GM21717 (cell line): ENCODE measurements at regions not wholly inside any gene's neighbourhood (a gene's known extent, or its start where the extent isn't known, plus 50 kb on each side); places are given as distances from the start of the nearest gene placed in this dataset.
"Not testable (repeated sequence)": the region's sequence is repeated elsewhere in the genome, so short reads cannot be mapped to it uniquely, and the experiment has no call there.

Source experiments
- ATAC-seq: cut with Tn5 transposase; IDR thresholded peaks from one replicate; pipeline ENCODE4 v1.9.1; 2021; ENCODE audit warnings: mild to moderate bottlenecking, moderate library complexity; ENCODE audit not compliant: unreplicated experiment

GRCh38 chr4:170243662-170244288, 154.0 kb upstream of the AADAT start:
- no peak for ATAC-seq

DNA sequence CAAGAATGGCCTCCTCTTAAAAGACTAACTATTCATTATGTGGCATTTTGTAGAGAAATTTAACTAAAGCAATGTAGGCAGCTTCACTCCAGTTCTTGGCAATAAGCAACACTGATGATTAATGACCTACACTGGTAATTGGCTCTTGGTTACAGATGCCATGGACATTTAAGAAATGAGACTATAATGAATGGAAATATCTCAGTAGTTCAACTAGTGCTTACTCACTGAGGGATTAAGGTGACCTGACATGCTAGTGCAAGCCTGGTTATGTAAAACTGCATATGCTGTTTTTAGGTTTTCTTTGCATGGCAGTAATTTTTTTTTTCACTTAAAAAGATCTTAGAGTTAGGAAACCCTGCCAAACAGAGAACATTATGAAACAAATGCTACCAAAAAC, 152.7 kb upstream of the AADAT start:
- no peak for ATAC-seq

- ATAC-seq = no peak
These were observed 145.0 kb upstream of the AADAT start for GRCh38 chr4:170234800-170235199.

GRCh38 chr4:170231377-170231776, 141.6 kb upstream of the AADAT start:
- no peak for ATAC-seq

GRCh38 chr4:170230242-170230641, 140.5 kb upstream of the AADAT start:
- no peak for ATAC-seq

DNA sequence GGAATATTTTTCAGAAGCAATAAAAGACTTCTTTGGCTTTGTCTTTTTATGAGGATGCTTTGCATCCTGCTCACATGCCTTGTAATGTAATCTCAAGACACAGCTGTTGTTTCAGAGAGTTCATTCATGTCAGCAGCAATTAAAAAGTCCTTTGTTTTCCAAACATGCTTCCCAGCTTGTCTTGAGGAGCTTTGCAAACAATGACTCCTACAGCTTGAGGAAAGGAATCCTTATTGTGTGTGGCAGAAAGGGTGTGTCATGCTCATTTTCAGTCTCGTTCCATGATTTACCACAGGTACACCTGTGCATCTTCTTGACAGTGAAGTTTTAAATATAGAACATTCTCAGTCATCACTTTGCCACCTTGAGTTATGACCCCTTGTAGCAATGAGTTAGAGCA, 139.2 kb upstream of the AADAT start:
- no peak for ATAC-seq

DNA sequence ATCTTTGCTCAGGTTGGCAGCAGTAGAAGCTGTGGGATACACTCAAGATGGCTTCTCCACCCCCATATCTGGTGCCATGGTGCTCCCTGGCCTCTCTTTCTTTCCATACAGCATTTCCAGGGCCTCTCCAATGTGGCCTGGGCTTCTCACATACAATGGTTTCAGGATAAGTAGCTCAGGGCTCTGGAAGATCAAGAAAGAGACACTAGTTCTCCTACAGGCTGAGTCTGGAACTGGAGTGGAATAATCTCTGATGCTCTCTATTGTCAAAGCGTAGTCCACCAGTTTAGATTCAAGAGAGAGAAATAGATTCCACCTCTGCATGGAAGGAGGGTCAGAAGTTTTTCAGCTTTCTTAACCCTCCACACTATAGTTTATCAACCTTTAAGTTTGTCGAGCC, 138.2 kb upstream of the AADAT start:
- ATAC-seq = no peak

GRCh38 chr4:170226288-170226687, 136.5 kb upstream of the AADAT start:
- ATAC-seq = no peak

DNA sequence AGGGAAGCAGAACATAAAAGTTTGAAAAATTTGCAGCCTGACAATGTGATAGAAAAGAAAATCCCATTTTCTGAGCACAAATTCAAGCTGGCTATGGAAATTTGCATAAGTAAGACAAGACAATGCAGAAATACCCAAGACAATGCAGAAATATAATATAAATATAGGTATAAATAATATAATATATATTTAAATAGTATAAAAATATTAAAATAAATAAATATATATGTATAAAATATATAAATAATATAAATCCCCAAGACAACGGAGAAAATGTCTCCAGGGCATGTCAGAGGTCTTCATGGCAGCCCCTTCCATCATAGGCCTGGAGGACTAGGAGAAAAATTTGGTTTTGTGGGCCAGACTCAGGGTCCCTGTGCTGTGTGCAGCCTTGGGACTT, 125.0 kb upstream of the AADAT start:
- ATAC-seq = no peak

GRCh38 chr4:170214101-170214500, 124.3 kb upstream of the AADAT start:
- no peak for ATAC-seq

DNA sequence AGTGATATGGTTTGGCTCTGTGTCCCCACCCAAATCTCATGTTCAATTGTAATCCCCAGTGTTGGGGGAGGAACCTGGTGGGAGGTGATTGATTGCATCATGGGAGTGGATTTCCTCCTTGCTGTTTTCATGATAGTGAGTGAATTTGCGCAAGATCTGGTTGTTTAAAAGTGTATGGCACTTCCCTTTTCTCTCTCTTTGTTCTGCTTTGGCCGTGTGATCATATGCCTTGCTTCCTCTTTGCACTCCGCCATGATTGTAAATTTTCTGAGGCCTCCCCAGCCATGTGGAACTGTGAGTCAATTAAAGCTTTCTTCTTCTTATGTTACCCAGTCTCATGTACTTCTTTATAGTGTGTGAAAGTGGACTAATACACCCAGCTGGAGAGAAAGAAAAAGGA, 113.0 kb upstream of the AADAT start:
- ATAC-seq = no peak

DNA sequence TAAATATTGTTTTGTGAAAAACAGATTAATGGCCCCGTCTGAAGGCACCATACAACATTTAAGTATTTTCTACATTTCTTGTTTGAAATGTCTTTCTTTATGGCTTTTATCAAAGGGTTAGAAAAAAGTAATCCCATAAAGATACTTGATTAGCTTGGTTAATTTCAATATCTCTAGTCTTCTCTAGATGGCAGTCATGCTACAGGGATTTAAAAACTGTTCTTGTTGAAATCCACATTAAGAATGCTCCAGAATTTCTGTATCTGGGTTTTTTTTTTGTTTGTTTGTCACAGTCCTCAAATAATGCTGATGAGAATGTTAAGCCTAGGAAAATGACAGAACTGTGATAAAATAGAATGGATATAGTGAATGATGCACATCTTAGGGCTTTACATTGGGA, 109.0 kb upstream of the AADAT start:
- no peak for ATAC-seq

DNA sequence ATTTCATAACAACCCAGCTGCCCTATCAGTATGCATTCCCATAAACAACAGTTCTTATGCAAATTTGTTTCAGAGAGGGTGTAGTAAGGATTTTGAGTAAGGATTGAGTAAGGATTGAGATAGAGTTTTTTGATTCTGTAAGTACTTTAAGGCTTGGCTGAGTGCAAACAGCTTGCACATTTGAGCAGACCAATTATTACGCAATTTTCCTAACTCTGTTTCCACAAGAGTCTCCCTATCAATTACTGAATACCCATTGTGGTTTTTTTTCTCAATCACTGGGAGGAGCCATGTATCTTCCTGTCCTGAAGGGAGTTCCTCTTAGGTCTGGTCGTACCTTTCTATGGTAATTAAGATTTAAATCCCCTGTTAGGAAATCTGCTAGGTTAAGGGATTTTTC, 105.0 kb upstream of the AADAT start:
- not testable (repeated sequence) for ATAC-seq

DNA sequence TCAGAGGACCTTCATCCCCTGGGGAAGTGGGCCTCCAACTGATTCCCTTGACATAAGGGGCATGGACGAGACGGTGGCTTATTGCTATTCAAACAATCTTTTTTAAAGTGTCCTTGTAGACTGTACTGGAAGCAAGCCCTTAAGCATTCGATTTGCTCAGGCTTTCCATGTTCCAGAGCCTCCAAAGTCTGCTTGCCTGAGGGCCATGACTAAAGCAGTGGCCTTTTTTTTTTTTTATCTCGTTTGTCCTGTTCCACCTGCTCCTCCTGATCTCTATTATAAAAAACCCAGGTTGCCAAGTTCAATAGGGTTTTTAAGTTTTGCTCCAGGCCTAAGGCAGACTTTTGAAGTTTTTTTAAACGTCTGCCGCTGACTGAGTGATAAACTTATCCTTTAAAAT, 103.7 kb upstream of the AADAT start:
- ATAC-seq = no peak

- no peak for ATAC-seq
These were observed 100.5 kb upstream of the AADAT start for GRCh38 chr4:170190265-170190664.

GRCh38 chr4:170170861-170171260, 81.1 kb upstream of the AADAT start:
- no peak for ATAC-seq

DNA sequence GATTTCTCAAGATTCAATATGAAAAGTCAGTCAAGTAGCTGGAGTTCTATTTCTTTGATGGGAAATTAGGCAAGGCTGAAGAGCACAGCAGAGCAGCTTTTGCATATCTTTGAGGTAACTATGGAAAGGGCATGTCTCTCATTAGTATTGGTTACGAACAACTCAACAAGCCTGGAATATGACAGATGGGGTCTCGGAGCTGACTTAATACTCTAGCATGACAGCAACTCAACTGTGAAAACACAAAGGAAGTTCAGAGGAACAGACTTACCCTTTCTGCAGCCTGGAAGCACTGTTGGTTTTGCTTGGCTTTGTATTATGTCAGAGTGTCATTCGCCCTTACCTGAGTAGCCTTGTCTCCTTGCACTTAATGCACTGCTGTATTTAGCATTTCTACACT, 79.9 kb upstream of the AADAT start:
- ATAC-seq = no peak

- ATAC-seq = no peak
These were observed 77.9 kb upstream of the AADAT start for GRCh38 chr4:170167678-170168077.

DNA sequence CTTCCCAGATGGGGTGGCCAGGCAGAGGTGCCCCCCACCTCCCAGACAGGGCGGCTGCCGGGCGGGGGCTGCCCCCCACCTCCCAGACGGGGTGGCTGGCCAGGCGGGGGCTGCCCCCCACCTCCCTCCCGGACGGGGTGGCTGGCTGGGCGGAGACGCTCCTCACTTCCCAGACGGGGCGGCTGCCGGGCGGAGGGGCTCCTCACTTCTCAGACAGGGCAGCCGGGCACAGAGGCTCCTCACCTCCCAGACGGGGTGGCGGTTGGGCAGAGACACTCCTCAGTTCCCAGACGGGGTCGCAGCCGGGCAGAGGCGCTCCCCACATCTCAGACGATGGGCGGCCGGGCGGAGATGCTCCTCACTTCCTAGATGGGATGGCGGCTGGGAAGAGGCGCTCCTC, 76.4 kb upstream of the AADAT start:
- not testable (repeated sequence) for ATAC-seq

DNA sequence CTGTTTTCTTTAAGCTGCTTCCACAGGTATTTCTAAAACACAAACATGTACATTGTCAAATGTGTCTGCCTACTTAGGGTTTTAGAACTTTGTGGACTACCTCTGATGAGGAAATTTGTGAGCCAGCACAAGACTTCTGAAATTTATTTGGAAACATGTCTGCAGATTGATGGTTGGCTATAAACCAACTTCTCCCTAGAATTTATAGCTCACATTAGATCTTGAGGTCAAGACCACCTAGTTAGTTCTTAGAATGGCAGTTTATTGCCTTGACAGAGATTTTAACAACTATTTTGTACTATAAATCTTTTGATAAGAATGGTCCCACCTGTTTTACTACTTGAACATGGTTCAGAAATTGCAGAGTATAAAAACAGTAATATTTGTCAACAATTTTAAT, 72.7 kb upstream of the AADAT start:
- no peak for ATAC-seq

- no peak for ATAC-seq
These were observed 67.9 kb upstream of the AADAT start for GRCh38 chr4:170157670-170158069.

DNA sequence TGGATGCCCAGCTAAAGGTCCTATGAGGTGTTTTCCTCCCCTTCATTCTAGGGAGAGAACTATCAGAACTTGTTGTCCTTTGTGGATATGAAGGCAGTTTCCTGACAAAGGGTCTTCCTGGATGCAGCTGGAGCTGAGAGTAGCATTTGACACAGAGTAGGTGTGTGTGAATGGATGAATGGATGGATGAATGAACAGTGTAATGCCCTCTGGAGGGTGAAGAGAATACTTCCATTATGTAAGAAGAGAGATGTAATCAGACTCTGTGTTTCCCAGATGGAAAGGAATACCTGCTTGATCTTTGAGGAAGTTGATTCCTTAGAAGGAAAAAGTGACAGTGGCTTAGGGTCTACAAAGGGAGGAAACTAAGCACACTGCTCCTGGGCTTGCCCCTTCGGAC, 55.4 kb upstream of the AADAT start:
- no peak for ATAC-seq

DNA sequence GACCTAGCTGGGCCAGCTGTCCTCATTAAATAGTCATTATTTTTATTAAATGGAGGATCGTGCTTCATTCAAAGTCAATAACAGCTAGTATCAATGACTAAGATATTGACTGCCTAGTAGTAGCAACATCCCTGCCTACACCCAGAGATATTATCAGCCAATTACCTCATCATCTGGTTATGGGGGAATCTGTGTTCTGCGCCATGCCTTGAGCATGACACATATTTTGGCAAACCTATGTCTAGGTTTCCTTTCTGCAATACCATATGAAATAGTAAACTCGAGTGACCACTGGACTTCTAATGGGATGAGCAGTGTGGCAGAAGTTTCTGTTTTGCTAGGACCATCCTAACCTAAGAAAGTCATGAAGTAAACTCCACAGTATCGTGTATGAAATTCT, 50.0 kb upstream of the AADAT start:
- no peak for ATAC-seq
